K562 (cell line): ENCODE measurements at regions not wholly inside any gene's neighbourhood (a gene's known extent, or its start where the extent isn't known, plus 50 kb on each side); places are given as distances from the start of the nearest gene placed in this dataset.

Experiments
- ATAC-seq: fragments of 200-7000 bp; cut with Tn5 transposase; 3 replicates; pipeline ENCODE4 v1.9.1; 2020; ENCODE audit warnings: moderate library complexity
- BruUV-seq: library from RNA; stranded (reverse); fragments of 400-500 nt; replicated peaks from 2 replicates; lab custom pipeline; 2021; lab: Mats Ljungman, UMichigan
- CTCF ChIA-PET: fragments of 300-600 bp; formaldehyde crosslinking; extraction: SDS; loops from one replicate; lab custom pipeline; 2021; ENCODE audit warnings: low intra/inter-chr PET ratio; lab: Yijun Ruan, JAX
- POLR2A ChIA-PET: fragments of 300-600, 350-650 bp; sonication (Branson Sonifier 250); formaldehyde crosslinking; extraction: SDS; loops from one replicate; lab custom pipeline; 2021; ENCODE audit warnings: antibody characterized with exemption, inconsistent platforms; lab: Yijun Ruan, JAX
- DNase-seq, 4 experiments: peaks; one replicate each; pipeline versions ENCODE4 v3.0.0 to v3.0.0-alpha.2; 2011 to 2018; ENCODE audit warnings: low spot score in 3 of 4, mixed read lengths in 3 of 4; ENCODE audit errors: extremely low read depth in 1 of 4
- FAIRE-seq: peaks from 2 replicates; lab custom pipeline; 2011; peaks lifted over from hg19 to GRCh38; lab: Jason Lieb, UNC
- H2AFZ ChIP-seq: 2 replicates; pipeline ENCODE4 v1.6.0; 2011; ENCODE audit warnings: low read depth, low read length, control low read depth, inconsistent platforms
- H3K27ac ChIP-seq: fragments of 200-600 bp; 3 replicates; pipeline ENCODE4 v1.8.0; 2011; ENCODE audit warnings: low read depth, mild to moderate bottlenecking, control low read depth, inconsistent platforms, low read length, moderate library complexity, mixed read lengths; ENCODE audit errors: extremely low read depth
- H3K27me3 ChIP-seq, 2 experiments: fragments of 300-600 bp in 1 of 2; 2 replicates in 1 of 2; 3 replicates in 1 of 2; pipeline versions ENCODE4 v1.6.0 to v1.8.0; 2011; ENCODE audit warnings: inconsistent platforms in 2 of 2, low read length in 2 of 2, mild to moderate bottlenecking in 1 of 2, mixed read lengths in 1 of 2, moderate library complexity in 1 of 2; ENCODE audit not compliant: control insufficient read depth in 2 of 2, insufficient read depth in 2 of 2
- H3K36me3 ChIP-seq: fragments of 300-600 bp; 3 replicates; pipeline ENCODE4 v1.8.0; 2011; ENCODE audit warnings: mild to moderate bottlenecking, low read length, inconsistent platforms; ENCODE audit not compliant: control insufficient read depth, insufficient read depth
- H3K4me1 ChIP-seq, 2 experiments: fragments of 200-600 bp in 1 of 2; replicated peaks in 1 of 2; 2 replicates in 1 of 2; 3 replicates in 1 of 2; pipeline versions ENCODE4 v1.5.1 to v1.8.0; 2011; ENCODE audit warnings: inconsistent platforms in 2 of 2, low read length in 2 of 2, mild to moderate bottlenecking in 1 of 2, mixed read lengths in 1 of 2, moderate library complexity in 1 of 2; ENCODE audit not compliant: control insufficient read depth in 2 of 2, insufficient read depth in 2 of 2
- H3K4me2 ChIP-seq: 2 replicates; pipeline ENCODE4 v1.6.1; 2011; ENCODE audit warnings: low read length, control low read depth, inconsistent platforms, mixed read lengths; ENCODE audit not compliant: insufficient read depth
- H3K4me3 ChIP-seq: fragments of 200-600 bp; sonication (generic), shearing (Covaris generic); 2 replicates; pipeline ENCODE4 v1.5.1; 2016; ENCODE audit warnings: control low read depth, inconsistent platforms
- H3K79me2 ChIP-seq: fragments of 200-600 bp; 3 replicates; pipeline ENCODE4 v1.8.0; 2011; ENCODE audit warnings: low read length, inconsistent platforms; ENCODE audit not compliant: control insufficient read depth, insufficient read depth
- H3K9ac ChIP-seq, 2 experiments: 2 replicates each; pipeline versions ENCODE4 v1.6.0 to v1.6.1; 2011; ENCODE audit warnings: low read depth in 2 of 2, low read length in 2 of 2, control low read depth in 1 of 2, inconsistent platforms in 1 of 2, mild to moderate bottlenecking in 1 of 2, mixed read lengths in 1 of 2; ENCODE audit not compliant: insufficient read depth in 1 of 2
- H3K9me1 ChIP-seq: one replicate; pipeline ENCODE4 v1.6.0; 2011; ENCODE audit warnings: inconsistent platforms, mild to moderate bottlenecking, low read length, moderate library complexity; ENCODE audit not compliant: control insufficient read depth, insufficient read depth
- H3K9me3 ChIP-seq: replicated peaks from 2 replicates; pipeline ENCODE4 v1.5.1; 2011; ENCODE audit warnings: low read depth, low read length, inconsistent platforms; ENCODE audit not compliant: control insufficient read depth, insufficient read depth
- H4K20me1 ChIP-seq: replicated peaks from 2 replicates; pipeline ENCODE4 v1.6.1; 2011; ENCODE audit warnings: low read length, inconsistent platforms, mixed read lengths; ENCODE audit not compliant: control insufficient read depth, insufficient read depth
- ATF2 ChIP-seq: sonication (generic); formaldehyde crosslinking; IDR thresholded peaks from 2 replicates; pipeline ENCODE4 v1.8.1; 2022; ENCODE audit warnings: missing genetic modification reagents
- CBFA2T3 ChIP-seq: fragments of 450-650 bp; IDR thresholded peaks from 2 replicates; pipeline ENCODE4 v1.6.1; 2017
- CREB3 ChIP-seq: fragments of 450-650 bp; conservative IDR thresholded peaks from 2 replicates; pipeline ENCODE4 v1.6.1; 2016; ENCODE audit warnings: missing genetic modification characterization, low read depth, mild to moderate bottlenecking, missing compliant biosample characterization, moderate library complexity
- DNMT1 ChIP-seq: fragments of 450-650 bp; IDR thresholded peaks from 2 replicates; pipeline ENCODE4 v1.6.1; 2016; ENCODE audit warnings: antibody characterized with exemption, mild to moderate bottlenecking
- FOXP1 ChIP-seq: sonication (generic); formaldehyde crosslinking; IDR thresholded peaks from 2 replicates; pipeline ENCODE4 v1.8.0; 2022; ENCODE audit warnings: mild to moderate bottlenecking, missing genetic modification reagents
- IRF9 ChIP-seq: fragments of 450-650 bp; IDR thresholded peaks from 2 replicates; pipeline ENCODE4 v1.6.1; 2016; ENCODE audit warnings: missing biosample characterization, missing genetic modification characterization
- KDM5B ChIP-seq: fragments of 200-600 bp; sonication (generic); IDR thresholded peaks from 2 replicates; pipeline ENCODE4 v1.6.1; 2012; ENCODE audit warnings: low read depth, mild to moderate bottlenecking, moderate library complexity, low read length, control low read depth, inconsistent platforms; ENCODE audit not compliant: insufficient replicate concordance
- NCOA1 ChIP-seq: fragments of 450-650 bp; IDR thresholded peaks from 2 replicates; pipeline ENCODE4 v1.6.1; 2016; ENCODE audit warnings: low read depth
- RHOXF2B ChIP-seq: fragments of 250-450 bp; sonication (Bioruptor Pico); conservative IDR thresholded peaks from 2 replicates; pipeline ENCODE4 v1.5.1; 2021
- SPI1 ChIP-seq: IDR thresholded peaks from 2 replicates; pipeline ENCODE4 v1.6.1; 2011; ENCODE audit warnings: low read depth, low read length, control low read depth, borderline replicate concordance
- TAF15 ChIP-seq: fragments of 200-400 bp; formaldehyde crosslinking; IDR thresholded peaks from 2 replicates; pipeline ENCODE4 v1.6.1; 2017; ENCODE audit warnings: mild to moderate bottlenecking, low read depth, low read length, moderate library complexity
- ZNF24 ChIP-seq: fragments of 450-650 bp; IDR thresholded peaks from 2 replicates; pipeline ENCODE4 v1.6.1; 2016
- ZNF395 ChIP-seq: fragments of 200-800 bp; sonication (Bioruptor generic); IDR thresholded peaks from 2 replicates; pipeline ENCODE4 v1.6.1; 2017; ENCODE audit warnings: missing genetic modification characterization, missing compliant biosample characterization
- WGBS: fragments of 100-300 bp; shearing (Covaris generic); methylation state at CpG from one replicate; pipeline ENCODE4 v1.1.6; 2016; ENCODE audit warnings: low coverage, mixed read lengths; ENCODE audit not compliant: insufficient coverage; ENCODE audit errors: missing lambda C conversion rate; 5-methylcytosine and 5-hydroxymethylcytosine counted together
- in situ Hi-C: fragments of 300-500 bp; cut with MboI; formaldehyde crosslinking; loops from 4 replicates; pipeline ENCODE4 v1.15.0; 2018; ENCODE audit warnings: inconsistent platforms, mixed read lengths
- intact Hi-C: fragments of 100-400 bp; cut with micrococcal nuclease; formaldehyde crosslinking; loops from 2 replicates; pipeline ENCODE4 v1.14.2; 2022
- TF ChIP-seq, protein P1 (sequence below): sonication (generic); formaldehyde crosslinking; IDR thresholded peaks from 2 replicates; pipeline ENCODE4 v1.8.0; 2022; ENCODE audit warnings: missing genetic modification reagents, mild to moderate bottlenecking, borderline replicate concordance
- TF ChIP-seq, protein P2 (sequence below): IDR thresholded peaks from 3 replicates; pipeline ENCODE4 v1.6.1; 2011; ENCODE audit warnings: borderline replicate concordance, mild to moderate bottlenecking, moderate library complexity; ENCODE audit not compliant: insufficient read length; ENCODE audit errors: extremely low read depth

DNA sequence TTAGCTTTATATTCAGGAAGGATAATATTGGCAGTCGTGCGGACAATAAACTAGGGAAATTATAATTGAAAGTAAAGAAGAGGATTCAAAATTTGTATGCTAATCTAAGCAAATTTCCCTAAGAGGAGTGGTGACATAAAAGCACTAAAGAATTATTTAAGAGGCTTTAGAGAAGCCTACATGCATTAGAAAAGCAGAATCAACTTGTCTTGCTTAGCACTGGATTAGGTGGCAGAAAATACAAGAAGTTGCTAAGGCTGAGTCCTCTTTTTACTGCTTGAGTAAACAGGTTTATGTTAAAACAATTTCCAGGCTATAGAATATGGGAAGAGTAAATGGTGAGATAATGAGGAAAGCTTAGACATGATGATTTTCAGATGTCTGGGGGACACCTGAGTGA is 991.5 kb downstream of the PCDH18 start:
- CTCF ChIA-PET = no interaction called here
- TF ChIP-seq ZNF24 = no peak
- TF ChIP-seq ZNF395 = no peak
- no peak for TF ChIP-seq KDM5B
- TF ChIP-seq RHOXF2B (CRISPR knock-in tag) = no peak
- no peak for TF ChIP-seq CREB3 (tag)
- TF ChIP-seq IRF9 (tag) = no peak
- no peak for TF ChIP-seq ATF2 (CRISPR knock-in tag)
- no peak for TF ChIP-seq FOXP1 (CRISPR knock-in tag)
- no peak for TF ChIP-seq CBFA2T3
- no peak for TF ChIP-seq DNMT1
- TF ChIP-seq, protein P1, sequence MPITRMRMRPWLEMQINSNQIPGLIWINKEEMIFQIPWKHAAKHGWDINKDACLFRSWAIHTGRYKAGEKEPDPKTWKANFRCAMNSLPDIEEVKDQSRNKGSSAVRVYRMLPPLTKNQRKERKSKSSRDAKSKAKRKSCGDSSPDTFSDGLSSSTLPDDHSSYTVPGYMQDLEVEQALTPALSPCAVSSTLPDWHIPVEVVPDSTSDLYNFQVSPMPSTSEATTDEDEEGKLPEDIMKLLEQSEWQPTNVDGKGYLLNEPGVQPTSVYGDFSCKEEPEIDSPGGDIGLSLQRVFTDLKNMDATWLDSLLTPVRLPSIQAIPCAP = no peak
- TF ChIP-seq TAF15 = no peak
- no peak for TF ChIP-seq SPI1
- TF ChIP-seq, protein P2, sequence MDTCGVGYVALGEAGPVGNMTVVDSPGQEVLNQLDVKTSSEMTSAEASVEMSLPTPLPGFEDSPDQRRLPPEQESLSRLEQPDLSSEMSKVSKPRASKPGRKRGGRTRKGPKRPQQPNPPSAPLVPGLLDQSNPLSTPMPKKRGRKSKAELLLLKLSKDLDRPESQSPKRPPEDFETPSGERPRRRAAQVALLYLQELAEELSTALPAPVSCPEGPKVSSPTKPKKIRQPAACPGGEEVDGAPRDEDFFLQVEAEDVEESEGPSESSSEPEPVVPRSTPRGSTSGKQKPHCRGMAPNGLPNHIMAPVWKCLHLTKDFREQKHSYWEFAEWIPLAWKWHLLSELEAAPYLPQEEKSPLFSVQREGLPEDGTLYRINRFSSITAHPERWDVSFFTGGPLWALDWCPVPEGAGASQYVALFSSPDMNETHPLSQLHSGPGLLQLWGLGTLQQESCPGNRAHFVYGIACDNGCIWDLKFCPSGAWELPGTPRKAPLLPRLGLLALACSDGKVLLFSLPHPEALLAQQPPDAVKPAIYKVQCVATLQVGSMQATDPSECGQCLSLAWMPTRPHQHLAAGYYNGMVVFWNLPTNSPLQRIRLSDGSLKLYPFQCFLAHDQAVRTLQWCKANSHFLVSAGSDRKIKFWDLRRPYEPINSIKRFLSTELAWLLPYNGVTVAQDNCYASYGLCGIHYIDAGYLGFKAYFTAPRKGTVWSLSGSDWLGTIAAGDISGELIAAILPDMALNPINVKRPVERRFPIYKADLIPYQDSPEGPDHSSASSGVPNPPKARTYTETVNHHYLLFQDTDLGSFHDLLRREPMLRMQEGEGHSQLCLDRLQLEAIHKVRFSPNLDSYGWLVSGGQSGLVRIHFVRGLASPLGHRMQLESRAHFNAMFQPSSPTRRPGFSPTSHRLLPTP = no peak
- no peak for TF ChIP-seq NCOA1

More for the DNA sequence above, 991.5 kb downstream of the PCDH18 start:
- no peaks in the 10 kb centered on the region; the same call in 1 of the 2 replicates for H3K9me3 ChIP-seq
- no peaks in the 10 kb centered on the region for H3K36me3 ChIP-seq
- no TSS peak for BruUV-seq
- POLR2A ChIA-PET = no interaction called here
- WGBS = 10% methylated on average over 2 of the region's 2 CpGs
- ATAC-seq = no peak
- no peak for FAIRE-seq
- intact Hi-C loops (no loop called here), in situ Hi-C loops (no loop called here)
- no peak overlapping the region for H3K4me2 ChIP-seq
- H3K9ac ChIP-seq = no peak overlapping the region
- H3K4me1 ChIP-seq = no peaks in the 10 kb centered on the region
- H2AFZ ChIP-seq = no peak overlapping the region
- H3K9me1 ChIP-seq = no peaks in the 10 kb centered on the region
- H4K20me1 ChIP-seq = no peaks in the 10 kb centered on the region
- no peaks in the 10 kb centered on the region for H3K79me2 ChIP-seq
- H3K4me3 ChIP-seq = no peak overlapping the region
- DNase-seq = no peak
- H3K27me3 ChIP-seq = no peaks in the 10 kb centered on the region
- H3K27ac ChIP-seq = no peak overlapping the region
